GM19372 (cell line): ENCODE measurements at regions not wholly inside any gene's neighbourhood (a gene's known extent, or its start where the extent isn't known, plus 50 kb on each side); places are given as distances from the start of the nearest gene placed in this dataset.

Experiments
- ATAC-seq: cut with Tn5 transposase; IDR thresholded peaks from one replicate; pipeline ENCODE4 v1.9.1; 2021; ENCODE audit warnings: mild to moderate bottlenecking, low read depth, moderate library complexity; ENCODE audit not compliant: unreplicated experiment

DNA sequence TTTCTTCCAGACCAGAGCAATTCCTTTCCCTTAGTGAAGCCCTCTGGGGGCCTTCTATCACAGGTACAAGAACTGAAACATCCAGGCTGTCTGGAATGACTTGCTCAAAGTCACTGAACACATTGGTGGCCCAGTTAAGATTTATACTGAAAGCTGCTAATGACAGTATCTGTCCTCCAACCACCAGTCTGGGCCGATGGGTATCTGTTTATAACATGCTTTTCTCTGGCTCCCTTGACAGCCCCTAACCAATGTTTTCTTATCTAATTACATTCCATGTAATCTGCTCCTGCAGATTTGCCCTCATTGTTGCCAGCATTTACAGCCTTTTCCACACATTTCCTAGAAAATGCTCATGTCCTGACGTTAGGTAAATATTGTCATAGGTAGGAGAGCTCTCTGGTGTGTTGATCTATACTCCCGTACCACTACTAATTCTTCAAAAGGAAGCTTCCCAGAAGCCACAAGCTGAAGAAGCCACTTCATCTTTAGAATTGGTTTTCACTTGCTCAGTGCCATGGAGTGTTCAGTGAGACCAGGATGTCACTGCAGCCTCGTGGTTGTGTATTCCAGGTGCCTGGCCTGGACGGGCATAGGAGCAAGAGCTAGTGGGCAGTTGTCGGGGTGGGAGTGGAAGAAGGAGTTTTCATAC is 163.9 kb downstream of the TSEN15 start:
- ATAC-seq, result no peak

DNA sequence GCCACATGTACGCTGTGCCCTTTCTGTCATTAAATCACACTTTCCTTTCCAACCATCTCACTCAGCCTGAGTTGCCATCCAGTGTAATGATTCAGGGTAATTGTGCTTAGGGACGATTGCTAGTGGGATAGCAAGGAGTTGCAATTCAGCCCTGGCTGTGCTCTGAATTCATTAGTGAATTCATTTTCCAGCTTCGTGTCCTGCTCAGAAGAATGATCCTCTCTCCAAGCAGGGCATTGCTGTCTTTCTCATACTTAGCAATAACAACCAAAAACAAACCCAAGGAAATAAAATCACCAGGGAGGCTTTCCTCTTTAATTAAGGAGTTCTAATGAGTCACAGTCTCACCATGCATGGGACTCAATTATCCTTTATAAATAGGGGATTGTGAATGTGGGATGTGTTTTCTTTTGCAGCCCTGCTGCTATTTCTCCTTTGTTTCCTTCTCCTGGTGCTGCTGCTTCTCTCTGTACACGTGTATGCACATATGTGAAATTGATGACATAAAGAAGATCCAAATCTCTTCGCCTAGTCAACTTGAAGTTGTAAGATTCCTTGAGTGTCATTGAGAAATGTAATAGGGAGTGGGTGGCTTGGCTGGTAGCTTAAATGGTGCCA is 167.0 kb downstream of the TSEN15 start:
- ATAC-seq, result no peak

DNA sequence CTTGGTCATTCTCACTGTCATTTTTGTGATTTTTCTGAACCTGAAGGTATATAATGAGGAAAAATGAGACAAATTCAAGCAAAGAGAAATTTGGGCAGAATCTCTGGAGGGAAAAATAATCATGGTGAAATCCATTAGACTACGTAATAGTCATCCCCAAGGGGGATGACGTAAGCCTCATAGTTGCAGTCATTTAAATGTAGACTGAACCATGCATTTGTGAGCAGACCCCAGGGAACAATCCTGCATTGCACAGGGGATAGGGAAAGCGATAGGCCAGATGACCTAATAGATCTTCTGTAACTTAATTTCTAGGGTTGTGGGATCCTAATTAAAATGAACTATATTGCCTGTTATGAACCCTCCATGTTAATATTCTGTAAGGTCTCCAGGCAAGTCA is 167.4 kb upstream of the C1orf21 start:
- ATAC-seq, result no peak

DNA sequence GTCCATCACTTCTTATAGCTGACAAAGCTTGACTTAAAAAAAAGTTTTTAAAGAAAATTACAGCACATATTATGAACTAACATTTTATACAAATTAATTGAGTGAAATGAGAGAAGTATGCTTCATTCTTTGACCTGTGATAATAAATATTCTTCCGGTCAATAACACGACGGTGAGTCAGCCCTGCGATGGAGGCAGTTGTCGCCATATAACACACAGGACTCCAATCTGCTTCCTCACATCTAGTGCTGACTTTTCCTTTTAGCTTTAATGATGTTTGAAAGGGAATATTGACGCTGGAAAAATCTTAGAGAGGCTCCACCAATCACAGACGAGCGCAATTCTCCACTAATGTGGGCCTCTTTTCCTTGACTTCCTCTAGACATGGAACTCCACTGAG is 166.9 kb upstream of the C1orf21 start:
- no peak for ATAC-seq

DNA sequence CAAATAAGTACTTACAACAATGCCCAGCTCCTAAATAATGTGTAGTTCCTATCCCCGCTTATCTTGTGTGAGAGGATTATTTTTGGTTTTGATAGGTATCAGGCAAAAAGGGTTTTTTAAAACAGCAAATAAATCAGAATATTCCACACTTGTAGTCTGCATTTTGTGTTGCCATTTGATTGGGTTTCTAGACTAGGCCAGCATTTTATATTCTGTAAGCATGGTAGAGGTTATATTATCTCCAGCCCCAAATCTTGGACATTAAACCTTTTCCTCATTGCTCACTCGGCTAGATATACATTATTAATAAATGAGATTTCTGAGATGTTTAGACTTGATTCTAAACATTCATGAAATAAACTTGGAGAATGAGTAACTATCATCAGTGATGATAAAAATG is 165.7 kb upstream of the C1orf21 start:
- ATAC-seq, result no peak

DNA sequence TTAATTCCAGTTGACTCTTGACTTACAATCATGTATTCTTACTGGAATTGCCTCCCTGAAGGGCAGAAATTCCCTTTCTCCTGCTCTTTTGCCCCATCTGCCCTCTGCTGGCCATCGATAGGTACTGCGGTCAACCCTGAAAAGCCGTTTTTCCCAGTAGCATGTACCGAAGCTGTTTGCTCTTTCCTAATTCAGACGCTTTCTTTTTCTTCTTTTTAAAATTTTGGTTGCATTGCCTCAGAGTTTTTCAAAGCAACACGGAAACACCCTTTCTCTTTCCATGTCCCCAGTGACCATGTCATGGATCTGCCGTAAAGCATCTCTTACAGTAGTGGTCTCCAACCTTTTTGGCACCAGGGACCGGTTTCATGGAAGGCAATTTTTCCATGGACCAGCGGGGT is 164.2 kb upstream of the C1orf21 start:
- ATAC-seq, result no peak

DNA sequence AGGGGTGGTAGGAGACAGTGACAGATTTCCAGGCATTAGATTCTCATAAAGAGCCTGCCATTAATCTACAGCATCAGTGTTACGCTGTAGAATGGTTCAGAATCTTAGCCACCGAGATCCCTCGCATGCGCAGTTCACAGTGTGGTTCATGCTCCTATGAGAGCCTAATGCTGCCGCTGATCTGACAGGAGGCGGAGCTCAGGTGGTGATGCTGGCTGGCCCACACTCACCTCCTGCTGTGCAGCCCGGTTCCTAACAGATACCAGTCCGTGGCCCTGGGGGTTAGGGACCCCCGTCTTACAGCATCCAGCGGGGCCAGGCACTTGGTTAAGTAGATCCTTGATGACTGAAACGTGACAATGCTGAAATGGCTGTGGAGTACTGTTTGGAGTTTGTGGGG is 163.6 kb upstream of the C1orf21 start:
- ATAC-seq, result no peak

DNA sequence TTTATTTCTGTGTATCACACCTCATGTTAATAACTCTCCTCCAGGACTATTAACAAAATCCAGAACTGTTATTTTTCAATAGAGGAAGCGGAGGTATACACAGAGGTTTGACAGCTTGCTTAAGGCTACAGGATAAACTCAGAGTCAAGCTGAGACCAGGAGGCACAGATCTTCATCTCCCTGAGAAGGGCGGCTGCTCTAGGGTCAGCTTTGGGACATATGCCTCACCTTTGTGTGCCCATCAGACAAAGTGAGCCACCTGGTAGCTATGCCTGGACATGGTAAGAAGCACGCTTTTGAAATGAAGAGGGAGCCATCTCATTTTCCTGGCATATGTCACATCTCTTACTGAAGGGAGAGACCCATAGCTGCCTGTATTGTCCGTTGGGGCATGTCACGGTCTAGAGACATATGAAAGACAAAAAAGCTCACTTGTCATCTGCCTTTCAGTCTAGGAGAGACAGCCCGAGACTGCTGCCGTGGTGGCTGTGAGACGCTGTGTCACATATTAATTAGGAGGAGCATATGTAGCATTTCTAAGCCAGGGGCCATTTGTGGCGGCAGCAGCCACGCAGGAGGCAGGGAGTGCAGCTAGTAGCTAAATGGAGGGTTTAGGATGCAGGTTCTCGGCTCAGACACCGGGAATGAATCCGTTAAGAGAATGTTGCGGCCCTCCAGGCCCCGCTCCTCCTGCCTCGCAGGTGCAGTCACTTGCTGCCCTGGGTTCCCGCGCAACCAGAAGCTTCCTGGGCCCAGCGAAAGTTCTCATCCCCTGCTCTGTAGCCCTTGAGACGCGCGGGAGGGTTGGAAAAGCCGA is 161.3 kb upstream of the C1orf21 start:
- ATAC-seq, result no peak

DNA sequence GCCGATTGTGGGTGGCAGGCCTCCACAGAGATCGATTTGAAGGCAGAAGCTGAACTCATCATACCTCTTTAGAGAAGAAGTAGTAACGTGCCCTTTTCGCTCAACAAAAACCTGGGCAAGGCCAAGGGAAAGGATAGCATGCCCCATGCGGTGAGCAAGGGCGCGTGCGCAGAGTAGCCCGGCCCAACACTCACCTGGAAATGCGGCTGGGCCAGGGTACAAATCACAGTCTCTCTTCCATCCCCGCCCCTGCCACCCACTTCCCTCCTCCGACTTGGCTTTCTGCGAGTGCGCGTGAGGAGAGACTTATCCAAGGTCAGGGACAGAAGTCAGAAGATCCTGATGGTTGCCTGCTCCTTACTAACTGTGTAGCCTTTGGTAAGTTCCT is 160.7 kb upstream of the C1orf21 start:
- ATAC-seq, result no peak

DNA sequence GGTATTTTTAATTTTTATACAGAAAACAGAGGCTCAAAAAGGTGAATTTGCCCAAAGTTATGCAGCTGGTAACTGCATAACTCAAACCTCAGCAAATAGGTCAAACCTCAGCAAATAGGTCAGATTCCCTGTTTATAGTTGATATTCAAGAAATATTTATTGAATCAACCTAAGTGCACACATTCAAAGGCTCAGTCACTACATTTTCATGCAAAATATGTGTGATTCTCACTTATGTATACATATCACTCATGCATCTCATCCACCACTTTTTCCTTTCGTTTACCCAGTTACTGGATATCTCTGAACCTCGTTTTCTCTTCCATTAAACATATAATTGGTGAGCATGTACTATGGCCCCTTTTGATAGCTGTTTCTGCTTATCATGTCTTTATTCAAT is 158.3 kb upstream of the C1orf21 start:
- no peak for ATAC-seq

DNA sequence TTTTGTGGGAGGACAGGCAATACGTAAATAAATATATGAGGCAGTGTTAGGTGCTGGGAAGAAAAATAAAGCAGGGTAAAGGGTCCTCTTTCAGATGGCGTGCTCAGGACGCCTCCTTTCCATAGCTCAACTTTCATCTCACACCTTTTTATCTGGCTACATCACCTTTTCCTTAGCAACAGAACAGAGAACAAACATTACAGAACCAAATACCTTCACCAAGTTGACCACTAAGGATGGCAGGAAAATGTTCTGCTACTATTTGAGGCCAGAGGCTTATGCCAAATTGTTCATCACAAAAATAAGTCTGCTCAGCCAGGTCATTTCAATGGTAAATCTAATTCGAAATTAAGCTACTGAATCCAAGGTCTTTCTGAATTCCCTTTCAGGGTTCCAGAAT is 149.2 kb upstream of the C1orf21 start:
- no peak for ATAC-seq

DNA sequence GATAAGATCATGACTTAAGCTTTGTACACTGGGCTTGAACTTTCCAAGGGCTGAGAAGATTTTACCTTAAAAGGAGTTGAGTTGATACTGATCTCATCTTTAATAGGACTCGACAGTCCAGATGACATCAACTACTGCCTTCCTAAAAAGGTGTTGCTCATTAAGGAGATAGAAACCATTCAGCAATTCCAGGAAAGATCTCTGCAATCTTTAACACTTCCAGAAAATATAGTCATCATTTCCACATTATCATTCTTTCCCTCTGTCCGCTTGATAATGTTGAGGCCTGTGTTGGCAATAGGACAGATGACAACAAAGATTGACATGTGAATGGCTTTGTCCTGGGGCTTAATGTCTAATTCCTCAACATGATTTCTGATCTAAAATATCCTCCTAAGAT is 145.4 kb upstream of the C1orf21 start:
- ATAC-seq, result no peak

DNA sequence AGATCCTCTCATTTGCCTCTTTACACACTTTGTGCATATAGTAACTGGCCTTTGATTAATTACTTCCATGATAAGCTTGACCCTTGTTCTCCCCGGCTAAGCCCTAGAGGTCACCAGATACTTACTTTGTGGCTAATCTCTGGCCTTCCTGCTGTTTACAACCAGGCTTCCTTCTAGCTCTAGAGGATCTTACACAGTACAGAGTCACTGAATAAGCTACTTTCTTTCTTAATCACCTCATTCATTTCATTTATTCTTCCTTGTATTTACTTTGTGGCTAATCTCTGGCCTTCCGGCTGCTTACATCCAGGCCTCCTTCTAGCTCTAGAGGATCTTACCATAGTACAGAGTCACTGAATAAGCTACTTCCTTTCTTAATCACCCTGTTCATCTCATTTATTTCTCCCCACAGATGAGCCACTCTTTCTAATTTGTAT is 144.3 kb upstream of the C1orf21 start:
- ATAC-seq, result no peak

DNA sequence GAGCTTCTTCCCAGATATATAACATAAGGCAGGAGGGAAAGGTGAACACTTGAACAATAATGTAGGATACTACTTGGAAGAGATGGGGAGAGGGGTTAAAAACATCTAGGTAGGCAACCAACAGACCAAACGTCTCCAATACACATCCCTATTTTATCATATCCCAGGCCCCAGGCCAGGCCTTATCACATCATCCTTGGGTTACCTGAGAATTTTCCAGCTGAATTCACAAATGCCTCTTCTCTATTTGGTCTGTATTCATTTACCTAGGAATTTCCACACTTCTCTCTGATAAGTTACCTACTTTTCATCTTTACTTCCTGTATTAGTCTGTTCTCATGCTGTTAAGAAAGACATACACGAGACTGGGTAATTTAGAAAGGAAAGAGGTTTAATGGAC is 141.9 kb upstream of the C1orf21 start:
- no peak for ATAC-seq

DNA sequence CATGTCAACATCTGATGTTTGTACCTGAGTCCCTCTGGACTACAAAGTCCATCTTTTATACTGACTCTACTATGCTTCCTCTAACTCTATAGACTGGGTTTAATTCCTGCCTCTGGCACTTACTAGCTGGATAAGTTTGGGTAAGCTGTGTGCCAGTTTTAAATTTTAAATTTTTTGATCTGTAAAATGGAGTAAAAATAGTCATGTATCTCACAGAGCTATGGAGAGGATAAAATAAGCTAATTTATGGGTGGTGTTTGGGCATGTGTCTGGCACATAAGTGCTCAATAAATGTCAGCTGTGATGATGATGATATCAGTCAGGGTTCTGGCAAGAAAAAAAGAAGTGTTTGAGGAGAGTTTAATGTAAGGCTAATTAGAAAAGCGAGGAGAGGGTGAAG is 139.2 kb upstream of the C1orf21 start:
- no peak for ATAC-seq

DNA sequence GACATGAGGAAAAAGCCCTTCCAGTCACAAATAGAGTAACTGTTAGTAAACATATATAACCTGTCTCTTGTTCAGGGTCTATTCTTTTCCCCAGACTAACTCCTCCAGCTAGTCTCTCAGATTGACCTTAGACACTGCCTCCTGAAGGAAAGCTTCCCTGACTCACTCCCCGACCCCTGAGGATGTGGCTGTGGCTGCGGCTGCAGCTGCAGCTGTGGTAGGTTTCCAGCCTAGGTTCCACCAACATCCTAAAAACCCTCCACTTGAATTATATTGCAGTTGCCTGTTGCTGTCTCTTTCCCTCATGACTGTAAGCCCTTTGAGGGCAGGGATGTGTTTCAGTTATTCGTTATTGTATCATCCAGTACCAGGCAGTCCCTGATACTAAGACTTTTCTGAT is 132.9 kb upstream of the C1orf21 start:
- no peak for ATAC-seq

DNA sequence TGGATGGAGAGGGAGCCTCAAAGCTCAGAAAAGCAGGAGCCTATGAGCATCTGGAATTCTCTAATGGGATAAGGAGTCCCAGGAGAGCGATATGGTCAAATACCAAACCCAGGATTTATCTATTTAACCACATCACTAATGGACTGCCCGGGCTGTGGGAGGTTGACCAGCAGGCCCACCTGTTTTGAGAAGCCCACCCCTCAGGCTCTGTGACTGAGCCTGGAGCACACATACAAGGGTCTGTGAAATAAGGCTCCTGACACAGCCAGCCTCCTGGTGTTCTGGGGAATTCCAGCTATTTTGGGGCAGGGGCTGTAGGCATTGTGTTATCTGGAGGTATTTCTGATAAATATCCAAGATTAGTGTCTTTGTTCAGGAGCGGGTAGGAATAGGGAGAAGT is 132.0 kb upstream of the C1orf21 start:
- no peak for ATAC-seq

DNA sequence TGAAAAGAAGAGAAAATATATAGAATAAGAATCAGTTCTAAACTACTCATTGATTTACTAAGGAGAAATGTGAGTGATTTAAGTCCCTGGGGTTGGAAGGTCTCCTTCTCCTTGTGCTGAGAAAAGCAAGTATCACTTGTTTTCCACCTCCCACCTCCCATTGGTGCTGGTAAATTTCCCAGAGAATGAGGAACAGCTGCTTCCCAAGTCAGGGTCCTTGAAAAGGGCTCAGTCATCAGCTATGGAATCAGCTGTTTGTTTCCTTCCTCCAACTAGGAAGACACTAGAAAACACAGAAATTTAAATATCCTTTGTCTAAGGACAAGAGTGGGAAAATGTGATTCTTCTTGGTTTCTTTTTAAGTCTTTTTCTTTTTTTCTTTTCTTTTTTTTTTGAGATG is 131.3 kb upstream of the C1orf21 start:
- no peak for ATAC-seq

DNA sequence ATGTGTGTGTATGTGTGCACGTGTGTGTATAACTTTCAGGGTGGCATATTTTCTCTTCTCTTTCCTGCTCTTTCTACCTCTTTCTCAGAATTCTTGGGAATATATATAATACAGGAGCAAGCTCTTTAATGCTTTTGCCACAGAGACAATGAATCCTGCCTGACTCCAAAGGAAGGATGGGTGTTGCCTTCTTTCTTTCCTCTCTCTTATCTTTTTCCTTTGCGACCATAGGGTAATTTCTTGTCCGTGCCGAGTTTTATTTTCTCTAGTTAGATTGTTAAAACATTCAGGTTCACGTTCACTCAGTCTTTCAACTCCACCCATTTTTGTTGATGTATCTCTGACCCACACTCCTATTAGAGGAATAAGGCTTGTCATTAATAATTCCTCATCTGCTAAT is 129.0 kb upstream of the C1orf21 start:
- ATAC-seq, result no peak

DNA sequence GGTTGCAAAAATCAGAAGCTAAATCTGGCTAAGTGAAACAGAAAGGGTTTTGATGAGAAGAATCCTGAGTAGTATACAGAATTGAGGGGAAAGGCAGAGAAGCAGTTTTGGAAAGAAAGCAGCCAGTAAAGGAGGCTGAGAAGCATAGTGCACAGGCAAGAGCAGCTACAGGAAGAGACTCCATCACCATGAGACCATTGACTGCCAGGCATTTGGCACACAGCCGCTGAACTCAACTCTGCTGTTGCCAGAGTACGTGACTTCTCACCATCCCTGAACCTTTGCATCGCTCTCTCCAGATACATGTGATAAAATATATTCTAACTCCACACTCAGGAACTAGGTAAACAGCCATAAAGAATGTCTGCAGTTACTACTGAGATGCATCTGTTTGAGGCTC is 128.3 kb upstream of the C1orf21 start:
- no peak for ATAC-seq

DNA sequence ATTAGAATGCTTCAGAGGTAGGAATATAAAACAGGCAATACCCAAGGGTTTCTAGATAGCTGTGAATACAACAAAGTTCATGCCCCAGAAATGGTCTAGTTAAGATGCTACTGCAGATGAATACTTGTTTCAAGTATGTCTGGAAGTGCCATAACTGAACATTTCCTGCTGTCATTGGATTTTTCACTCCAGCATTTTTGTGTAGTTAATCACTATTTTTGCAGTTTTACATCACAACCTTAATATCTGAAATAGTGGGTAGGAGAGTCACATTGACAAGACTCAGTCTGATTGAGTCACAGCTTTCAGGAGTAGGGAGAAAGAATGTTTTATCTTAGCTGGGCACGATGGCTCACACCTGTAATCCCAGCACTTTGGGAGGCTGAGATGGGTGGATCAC is 126.4 kb upstream of the C1orf21 start:
- ATAC-seq, result no peak

DNA sequence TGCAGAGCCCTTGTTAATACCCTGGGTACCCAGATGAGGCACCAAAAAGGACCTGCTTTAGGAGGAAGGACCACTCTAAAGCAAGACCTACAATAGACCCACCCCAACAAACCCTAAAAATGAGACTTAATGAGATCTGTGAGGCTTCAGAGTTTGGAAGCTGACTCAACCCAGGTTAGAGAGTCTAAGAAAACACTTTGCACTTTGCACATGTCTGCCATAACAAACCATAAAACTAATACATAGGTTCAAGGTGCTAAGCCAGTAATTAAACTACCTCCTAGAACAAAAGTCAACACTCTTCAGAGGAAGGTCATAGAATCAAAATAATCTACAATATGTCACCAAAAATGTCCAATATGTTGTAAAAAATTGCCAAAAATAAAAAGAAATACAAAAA is 124.7 kb upstream of the C1orf21 start:
- no peak for ATAC-seq
